ENCODE measurements at regions not wholly inside any gene's neighbourhood (a gene's known extent, or its start where the extent isn't known, plus 50 kb on each side); places are given as distances from the start of the nearest gene placed in this dataset.
A peak's percentile ranks its signal among the peaks of the same experiment; 100 is the strongest.

- TF ChIP-seq TAF1 (IDR thresholded peaks at IDR 0.05; ENCODE audit: low read depth) (no peak), FOXM1 (IDR thresholded peaks at IDR 0.05; ENCODE audit: borderline replicate concordance, low read depth) (peak; percentile 71; the same call in 1 of the 2 replicates), CEBPB (IDR thresholded peaks at IDR 0.05) (peak; percentile 87), EP300 (IDR thresholded peaks at IDR 0.05; ENCODE audit: borderline replicate concordance) (peak; percentile 84), RAD21 (IDR thresholded peaks at IDR 0.05; ENCODE audit: low read depth) (no peak), MAX (IDR thresholded peaks at IDR 0.05) (no peak), CREB1 (IDR thresholded peaks at IDR 0.05; ENCODE audit: low read depth) (peak; percentile 45), TEAD4 (IDR thresholded peaks at IDR 0.05) (peak; percentile 77), ZBTB7A (IDR thresholded peaks at IDR 0.05; ENCODE audit: low read depth) (no peak)
- TF ChIP-seq, protein P1, sequence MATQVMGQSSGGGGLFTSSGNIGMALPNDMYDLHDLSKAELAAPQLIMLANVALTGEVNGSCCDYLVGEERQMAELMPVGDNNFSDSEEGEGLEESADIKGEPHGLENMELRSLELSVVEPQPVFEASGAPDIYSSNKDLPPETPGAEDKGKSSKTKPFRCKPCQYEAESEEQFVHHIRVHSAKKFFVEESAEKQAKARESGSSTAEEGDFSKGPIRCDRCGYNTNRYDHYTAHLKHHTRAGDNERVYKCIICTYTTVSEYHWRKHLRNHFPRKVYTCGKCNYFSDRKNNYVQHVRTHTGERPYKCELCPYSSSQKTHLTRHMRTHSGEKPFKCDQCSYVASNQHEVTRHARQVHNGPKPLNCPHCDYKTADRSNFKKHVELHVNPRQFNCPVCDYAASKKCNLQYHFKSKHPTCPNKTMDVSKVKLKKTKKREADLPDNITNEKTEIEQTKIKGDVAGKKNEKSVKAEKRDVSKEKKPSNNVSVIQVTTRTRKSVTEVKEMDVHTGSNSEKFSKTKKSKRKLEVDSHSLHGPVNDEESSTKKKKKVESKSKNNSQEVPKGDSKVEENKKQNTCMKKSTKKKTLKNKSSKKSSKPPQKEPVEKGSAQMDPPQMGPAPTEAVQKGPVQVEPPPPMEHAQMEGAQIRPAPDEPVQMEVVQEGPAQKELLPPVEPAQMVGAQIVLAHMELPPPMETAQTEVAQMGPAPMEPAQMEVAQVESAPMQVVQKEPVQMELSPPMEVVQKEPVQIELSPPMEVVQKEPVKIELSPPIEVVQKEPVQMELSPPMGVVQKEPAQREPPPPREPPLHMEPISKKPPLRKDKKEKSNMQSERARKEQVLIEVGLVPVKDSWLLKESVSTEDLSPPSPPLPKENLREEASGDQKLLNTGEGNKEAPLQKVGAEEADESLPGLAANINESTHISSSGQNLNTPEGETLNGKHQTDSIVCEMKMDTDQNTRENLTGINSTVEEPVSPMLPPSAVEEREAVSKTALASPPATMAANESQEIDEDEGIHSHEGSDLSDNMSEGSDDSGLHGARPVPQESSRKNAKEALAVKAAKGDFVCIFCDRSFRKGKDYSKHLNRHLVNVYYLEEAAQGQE (IDR thresholded peaks at IDR 0.05; ENCODE audit: low read depth): no peak
These were observed 1164.6 kb upstream of the CDH18 start for GRCh38 chr5:21152611-21153010.

Data from Ishikawa (cell line).